ENCODE measurements at regions not wholly inside any gene's neighbourhood (a gene's known extent, or its start where the extent isn't known, plus 50 kb on each side); places are given as distances from the start of the nearest gene placed in this dataset.

DNA sequence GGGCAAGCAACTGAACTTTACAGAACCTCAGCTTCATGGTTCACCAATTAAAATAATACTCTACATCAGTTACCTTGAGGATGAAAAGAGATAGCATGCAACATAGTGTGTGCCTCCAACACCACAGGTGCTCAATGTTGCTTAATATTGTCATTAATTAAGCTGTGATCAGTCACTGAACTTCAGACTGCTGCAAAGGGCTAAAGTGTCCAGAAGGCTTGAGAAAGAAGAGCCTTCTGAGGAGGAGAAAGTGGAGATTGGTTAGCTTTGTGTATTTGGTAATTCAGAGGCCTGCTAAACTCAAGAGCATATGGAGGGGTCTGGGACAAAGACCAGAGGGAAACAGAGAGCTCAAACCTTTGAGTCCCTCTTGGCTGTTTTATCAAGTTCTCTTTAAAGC is 66.3 kb upstream of the SELENOP start:
- TF ChIP-seq, protein P1, sequence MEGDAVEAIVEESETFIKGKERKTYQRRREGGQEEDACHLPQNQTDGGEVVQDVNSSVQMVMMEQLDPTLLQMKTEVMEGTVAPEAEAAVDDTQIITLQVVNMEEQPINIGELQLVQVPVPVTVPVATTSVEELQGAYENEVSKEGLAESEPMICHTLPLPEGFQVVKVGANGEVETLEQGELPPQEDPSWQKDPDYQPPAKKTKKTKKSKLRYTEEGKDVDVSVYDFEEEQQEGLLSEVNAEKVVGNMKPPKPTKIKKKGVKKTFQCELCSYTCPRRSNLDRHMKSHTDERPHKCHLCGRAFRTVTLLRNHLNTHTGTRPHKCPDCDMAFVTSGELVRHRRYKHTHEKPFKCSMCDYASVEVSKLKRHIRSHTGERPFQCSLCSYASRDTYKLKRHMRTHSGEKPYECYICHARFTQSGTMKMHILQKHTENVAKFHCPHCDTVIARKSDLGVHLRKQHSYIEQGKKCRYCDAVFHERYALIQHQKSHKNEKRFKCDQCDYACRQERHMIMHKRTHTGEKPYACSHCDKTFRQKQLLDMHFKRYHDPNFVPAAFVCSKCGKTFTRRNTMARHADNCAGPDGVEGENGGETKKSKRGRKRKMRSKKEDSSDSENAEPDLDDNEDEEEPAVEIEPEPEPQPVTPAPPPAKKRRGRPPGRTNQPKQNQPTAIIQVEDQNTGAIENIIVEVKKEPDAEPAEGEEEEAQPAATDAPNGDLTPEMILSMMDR (IDR thresholded peaks at IDR 0.05) = no peak
- no peak for TF ChIP-seq POLR2A (IDR thresholded peaks at IDR 0.05)

Measured in uterus (tissue), 2 donors.